ENCODE measurements at regions not wholly inside any gene's neighbourhood (a gene's known extent, or its start where the extent isn't known, plus 50 kb on each side); places are given as distances from the start of the nearest gene placed in this dataset.
A peak's percentile ranks its signal among the peaks of the same experiment; 100 is the strongest.

- Histone ChIP-seq H3K27ac (ENCODE audit: extremely low read depth, low read depth, low read length) (no peak overlapping the region), H3K36me3 (ENCODE audit: control insufficient read depth, insufficient read depth, low read length) (no peaks in the 10 kb centered on the region), H3K9me1 (ENCODE audit: control insufficient read depth, insufficient read depth, low read length) (no peaks in the 10 kb centered on the region), H3K4me3 (no peak overlapping the region), H3K9ac (ENCODE audit: insufficient read depth in 1 of 2, low read depth in 2 of 2, low read length in 2 of 2) (no peak overlapping the region), H2AFZ (ENCODE audit: low read depth, low read length) (peak overlapping the region; percentile 2; the same call in 1 of the 2 replicates), H3K9me3 (replicated peaks; ENCODE audit: control insufficient read depth, insufficient read depth, low read depth, low read length) (no peaks in the 10 kb centered on the region), H3K79me2 (ENCODE audit: control insufficient read depth, insufficient read depth, low read length) (no peaks in the 10 kb centered on the region), H4K20me1 (replicated peaks; ENCODE audit: control insufficient read depth, insufficient read depth, low read length) (no peaks in the 10 kb centered on the region), H3K4me1 (replicated peaks in 1 of 2; ENCODE audit: control insufficient read depth in 2 of 2, insufficient read depth in 2 of 2, low read length in 2 of 2) (peaks cover 9 to 10% of the 10 kb centered on the region in 2 experiments; a peak in 4 of 5 replicates), H3K4me2 (ENCODE audit: insufficient read depth, low read length) (no peak overlapping the region), H3K27me3 (ENCODE audit: control insufficient read depth in 2 of 2, insufficient read depth in 2 of 2, low read length in 2 of 2) (no peaks in the 10 kb centered on the region)
- POLR2A ChIA-PET: interaction anchor here (1.9 kb wide), 1 partner anchor 280 kb away, joined by 8 read pairs; the partner anchor contains the start of gene CITED2
- no TSS peak for BruUV-seq (replicated peaks)
- no peak for DNase-seq (ENCODE audit: extremely low read depth in 1 of 4, low spot score in 3 of 4)
- 77% methylated on average over 10 of the region's 10 CpGs for WGBS (ENCODE audit: insufficient coverage, low coverage, missing lambda C conversion rate)
- intact Hi-C loops (cut with micrococcal nuclease): loop anchor here (5.0 kb wide), 1 partner anchor 272 kb away; no protein-coding TSS in a partner anchor
- in situ Hi-C loops (cut with MboI): no loop called here
- FAIRE-seq: no peak
- CTCF ChIA-PET (ENCODE audit: low intra/inter-chr PET ratio): no interaction called here
- TF ChIP-seq RBM14 (IDR thresholded peaks at IDR 0.05; ENCODE audit: borderline replicate concordance, insufficient read depth, low read depth, low read length): no peak
- no peak for TF ChIP-seq ZNF583 (CRISPR knock-in tag; IDR thresholded peaks at IDR 0.05)
- TF ChIP-seq ZNF436 (CRISPR knock-in tag; IDR thresholded peaks at IDR 0.05): no peak
- no peak for TF ChIP-seq SMARCB1 (IDR thresholded peaks at IDR 0.05; ENCODE audit: insufficient read length, low read depth)
- no peak for TF ChIP-seq FUS (optimal IDR thresholded peaks at IDR 0.05; ENCODE audit: low read depth, low read length)
- no peak for TF ChIP-seq E2F4 (CRISPR knock-in tag; IDR thresholded peaks at IDR 0.05; ENCODE audit: low read depth)
- TF ChIP-seq, protein P1, sequence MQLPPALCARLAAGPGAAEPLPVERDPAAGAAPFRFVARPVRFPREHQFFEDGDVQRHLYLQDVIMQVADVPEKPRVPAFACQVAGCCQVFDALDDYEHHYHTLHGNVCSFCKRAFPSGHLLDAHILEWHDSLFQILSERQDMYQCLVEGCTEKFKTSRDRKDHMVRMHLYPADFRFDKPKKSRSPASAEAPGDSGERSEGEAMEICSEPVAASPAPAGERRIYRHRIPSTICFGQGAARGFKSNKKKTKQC (CRISPR knock-in tag; IDR thresholded peaks at IDR 0.05): no peak
- no peak for TF ChIP-seq KLF13 (tag; IDR thresholded peaks at IDR 0.05; ENCODE audit: borderline replicate concordance, low read depth)
- TF ChIP-seq CC2D1A (IDR thresholded peaks at IDR 0.05): no peak
- TF ChIP-seq GTF2F1 (IDR thresholded peaks at IDR 0.05; ENCODE audit: low read depth, low read length): no peak
- TF ChIP-seq YY1 (IDR thresholded peaks at IDR 0.05; ENCODE audit: borderline replicate concordance in 1 of 3, control insufficient read depth in 1 of 3, extremely low read depth in 1 of 3, insufficient read depth in 3 of 3, insufficient read length in 1 of 3, insufficient replicate concordance in 2 of 3, low read depth in 1 of 3, low read length in 2 of 3): no peak
- TF ChIP-seq, protein P2, sequence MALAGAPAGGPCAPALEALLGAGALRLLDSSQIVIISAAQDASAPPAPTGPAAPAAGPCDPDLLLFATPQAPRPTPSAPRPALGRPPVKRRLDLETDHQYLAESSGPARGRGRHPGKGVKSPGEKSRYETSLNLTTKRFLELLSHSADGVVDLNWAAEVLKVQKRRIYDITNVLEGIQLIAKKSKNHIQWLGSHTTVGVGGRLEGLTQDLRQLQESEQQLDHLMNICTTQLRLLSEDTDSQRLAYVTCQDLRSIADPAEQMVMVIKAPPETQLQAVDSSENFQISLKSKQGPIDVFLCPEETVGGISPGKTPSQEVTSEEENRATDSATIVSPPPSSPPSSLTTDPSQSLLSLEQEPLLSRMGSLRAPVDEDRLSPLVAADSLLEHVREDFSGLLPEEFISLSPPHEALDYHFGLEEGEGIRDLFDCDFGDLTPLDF (CRISPR knock-in tag; IDR thresholded peaks at IDR 0.05): no peak
- TF ChIP-seq CBX3 (IDR thresholded peaks at IDR 0.05; ENCODE audit: borderline replicate concordance in 1 of 2, low read length in 2 of 2): no peak
- TF ChIP-seq MTA2 (IDR thresholded peaks at IDR 0.05; ENCODE audit: low read depth): no peak
- TF ChIP-seq MAFK (IDR thresholded peaks at IDR 0.05; ENCODE audit: low read length): no peak
- TF ChIP-seq KDM1A (IDR thresholded peaks at IDR 0.05): no peak
- no peak for TF ChIP-seq SMAD3 (CRISPR knock-in tag; conservative IDR thresholded peaks at IDR 0.05)
- TF ChIP-seq ZBTB17 (CRISPR knock-in tag; IDR thresholded peaks at IDR 0.05): no peak
- no peak for TF ChIP-seq E2F3 (CRISPR knock-in tag; IDR thresholded peaks at IDR 0.05)
- ATAC-seq: no peak
Observed at GRCh38 chr6:139654888-139655782, 280.7 kb upstream of the CITED2 start.

Measured in K562 (cell line).